Fibroblast of lung (primary cell): ENCODE measurements at regions not wholly inside any gene's neighbourhood (a gene's known extent, or its start where the extent isn't known, plus 50 kb on each side); places are given as distances from the start of the nearest gene placed in this dataset.
"Not testable (repeated sequence)": the region's sequence is repeated elsewhere in the genome, so short reads cannot be mapped to it uniquely, and the experiment has no call there.

Source experiments
- DNase-seq, 2 donors: peaks; one replicate each; pipeline versions ENCODE4 v3.0.0 to v3.0.0-alpha.2; 2010; ENCODE audit warnings: low read depth in 2 of 2
- H2AFZ ChIP-seq: 2 replicates; pipeline ENCODE4 v1.5.1; 2012; ENCODE audit warnings: low read length, control low read depth, inconsistent platforms
- H3K27ac ChIP-seq: 2 replicates; pipeline ENCODE4 v1.5.1; 2011; ENCODE audit warnings: low read length, control low read depth; ENCODE audit not compliant: insufficient read depth
- H3K27me3 ChIP-seq: 2 replicates; pipeline ENCODE4 v1.5.1; 2011; ENCODE audit warnings: mild to moderate bottlenecking, low read length; ENCODE audit not compliant: control insufficient read depth, insufficient read depth
- H3K36me3 ChIP-seq: 2 replicates; pipeline ENCODE4 v1.5.1; 2011; ENCODE audit warnings: low read length; ENCODE audit not compliant: control insufficient read depth, insufficient read depth
- H3K4me1 ChIP-seq: 2 replicates; pipeline ENCODE4 v1.5.1; 2011; ENCODE audit warnings: low read length; ENCODE audit not compliant: control insufficient read depth, insufficient read depth; ENCODE audit errors: extremely low read depth
- H3K4me2 ChIP-seq: 2 replicates; pipeline ENCODE4 v1.5.1; 2011; ENCODE audit warnings: low read length, control low read depth; ENCODE audit not compliant: insufficient read depth; ENCODE audit errors: extremely low read depth
- H3K4me3 ChIP-seq, 4 experiments: fragments of 200-600 bp in 1 of 4; sonication (generic) in 1 of 4; replicated peaks in 1 of 4; 2 replicates each; pipeline ENCODE4 v1.5.1; 2011 to 2016; ENCODE audit warnings: low read length in 4 of 4, low read depth in 3 of 4, mild to moderate bottlenecking in 3 of 4, control low read depth in 2 of 4, inconsistent platforms in 1 of 4, mixed read lengths in 1 of 4; ENCODE audit not compliant: insufficient read depth in 1 of 4; ENCODE audit errors: control extremely low read depth in 1 of 4
- H3K79me2 ChIP-seq: 2 replicates; pipeline ENCODE4 v1.5.1; 2012; ENCODE audit warnings: mild to moderate bottlenecking, low read length, inconsistent platforms; ENCODE audit not compliant: control insufficient read depth, insufficient read depth
- H3K9ac ChIP-seq: 2 replicates; pipeline ENCODE4 v1.5.1; 2011; ENCODE audit warnings: mild to moderate bottlenecking, low read length, control low read depth; ENCODE audit not compliant: insufficient read depth
- H3K9me3 ChIP-seq: 2 replicates; pipeline ENCODE4 v1.5.1; 2012; ENCODE audit warnings: low read depth, low read length; ENCODE audit not compliant: control insufficient read depth, insufficient read depth
- H4K20me1 ChIP-seq: 2 replicates; pipeline ENCODE4 v1.5.1; 2011; ENCODE audit warnings: low read length; ENCODE audit not compliant: control insufficient read depth, insufficient read depth; ENCODE audit errors: extremely low read depth
- CTCF ChIP-seq, 2 donors: IDR thresholded peaks in 1 of 2; conservative IDR thresholded peaks in 1 of 2; 1 replicate in 1 of 2; 2 replicates in 1 of 2; pipeline ENCODE4 v1.5.1; 2011 to 2012; ENCODE audit warnings: low read length in 2 of 2, control low read depth in 1 of 2, inconsistent platforms in 1 of 2, low read depth in 1 of 2, mild to moderate bottlenecking in 1 of 2
- EZH2 ChIP-seq: IDR thresholded peaks from 2 replicates; pipeline ENCODE4 v1.5.1; 2012; ENCODE audit warnings: low read length, control low read depth, mild to moderate bottlenecking; ENCODE audit errors: missing control alignments

DNA sequence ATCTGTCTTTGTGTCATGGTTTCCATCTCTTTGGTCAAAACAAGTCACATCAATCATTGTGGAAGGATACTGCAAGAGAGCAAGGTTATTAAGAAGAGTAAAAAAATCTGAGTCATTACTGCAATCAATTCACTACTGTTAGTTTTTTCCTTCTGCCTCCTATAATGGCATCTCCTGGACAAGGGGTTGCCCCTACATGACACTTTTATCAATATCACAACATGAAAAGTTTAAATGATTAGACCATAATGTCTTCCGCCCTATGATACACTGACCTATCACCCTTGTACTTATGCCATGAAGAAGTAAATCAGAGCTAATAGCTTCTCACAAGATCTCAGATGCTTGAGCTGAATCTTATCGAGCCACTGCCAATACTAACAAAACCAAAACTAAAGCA is 223.9 kb downstream of the KCNK2 start:
- H3K27me3 ChIP-seq: no peaks in the 10 kb centered on the region
- no peaks in the 10 kb centered on the region for H3K4me1 ChIP-seq
- no peak overlapping the region for H3K4me3 ChIP-seq
- H4K20me1 ChIP-seq: no peaks in the 10 kb centered on the region
- no peaks in the 10 kb centered on the region for H3K79me2 ChIP-seq
- H3K4me2 ChIP-seq: no peak overlapping the region
- DNase-seq: no peak
- no peaks in the 10 kb centered on the region for H3K36me3 ChIP-seq
- H2AFZ ChIP-seq: no peak overlapping the region
- no peaks in the 10 kb centered on the region for H3K9me3 ChIP-seq
- H3K9ac ChIP-seq: no peak overlapping the region
- H3K27ac ChIP-seq: no peak overlapping the region
- TF ChIP-seq CTCF (conservative IDR thresholded peaks at IDR 0.05 in 1 of 2, IDR thresholded peaks at IDR 0.05 in 1 of 2; ENCODE audit: low read depth in 1 of 2, low read length in 2 of 2): no peak
- TF ChIP-seq EZH2: no peak

GRCh38 chr1:215321802-215322201 is 239.3 kb downstream of the KCNK2 start:
- Histone ChIP-seq H4K20me1 (no peaks in the 10 kb centered on the region), H3K27me3 (no peaks in the 10 kb centered on the region), H3K4me1 (no peaks in the 10 kb centered on the region), H3K9me3 (no peaks in the 10 kb centered on the region), H3K4me2 (no peak overlapping the region), H3K4me3 (no peak overlapping the region), H3K79me2 (no peaks in the 10 kb centered on the region), H2AFZ (no peak overlapping the region), H3K9ac (no peak overlapping the region), H3K27ac (no peak overlapping the region), H3K36me3 (no peaks in the 10 kb centered on the region)
- TF ChIP-seq CTCF (conservative IDR thresholded peaks at IDR 0.05 in 1 of 2, IDR thresholded peaks at IDR 0.05 in 1 of 2; ENCODE audit: low read depth in 1 of 2, low read length in 2 of 2) (no peak), EZH2 (no peak)
- DNase-seq: peak in 1 of 2 donors; percentile 30

- not testable (repeated sequence) for H3K9ac ChIP-seq, DNase-seq, H3K36me3 ChIP-seq, H3K27me3 ChIP-seq, H3K4me2 ChIP-seq, H3K4me3 ChIP-seq, H3K9me3 ChIP-seq, H3K79me2 ChIP-seq, H3K27ac ChIP-seq, H4K20me1 ChIP-seq, H3K4me1 ChIP-seq, H2AFZ ChIP-seq
Measured at GRCh38 chr1:215323992-215324391, 241.5 kb downstream of the KCNK2 start.

- Histone ChIP-seq H3K27ac (no peak overlapping the region), H3K27me3 (no peaks in the 10 kb centered on the region), H3K4me1 (no peaks in the 10 kb centered on the region), H3K4me3 (no peak overlapping the region), H3K36me3 (no peaks in the 10 kb centered on the region), H3K9ac (no peak overlapping the region), H2AFZ (no peak overlapping the region), H3K4me2 (no peak overlapping the region), H4K20me1 (no peaks in the 10 kb centered on the region), H3K9me3 (no peaks in the 10 kb centered on the region), H3K79me2 (no peaks in the 10 kb centered on the region)
- no peak for DNase-seq
- no peak for TF ChIP-seq EZH2
- no peak for TF ChIP-seq CTCF (conservative IDR thresholded peaks at IDR 0.05 in 1 of 2, IDR thresholded peaks at IDR 0.05 in 1 of 2; ENCODE audit: low read depth in 1 of 2, low read length in 2 of 2)
Measured at GRCh38 chr1:215330426-215330825, 236.7 kb upstream of the KCTD3 start.
